Fibroblast of gingiva (primary cell): ENCODE measurements at regions not wholly inside any gene's neighbourhood (a gene's known extent, or its start where the extent isn't known, plus 50 kb on each side); places are given as distances from the start of the nearest gene placed in this dataset.
"Not testable (repeated sequence)": the region's sequence is repeated elsewhere in the genome, so short reads cannot be mapped to it uniquely, and the experiment has no call there.

Source experiments
- DNase-seq: peaks from one replicate; pipeline ENCODE4 v3.0.0-alpha.2; 2011; ENCODE audit warnings: low read depth

DNA sequence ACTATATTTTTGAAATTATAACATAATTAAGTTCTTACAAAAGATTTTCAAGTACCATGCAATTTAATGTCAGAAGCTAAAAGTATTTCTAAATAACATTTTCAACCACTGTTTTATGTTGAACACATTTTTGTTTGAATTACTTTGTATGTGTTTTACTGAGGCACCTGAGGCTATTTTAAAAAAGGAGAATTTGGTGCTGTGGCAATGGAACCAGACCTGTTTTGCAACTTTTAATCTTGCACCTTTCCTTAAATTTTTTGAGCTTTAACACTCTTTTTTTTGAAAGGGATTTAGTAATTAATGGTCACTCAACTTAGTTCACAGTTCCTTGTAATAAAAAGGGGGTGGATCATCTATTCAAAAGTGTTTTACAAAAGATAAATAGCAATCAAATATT, 561.6 kb downstream of the ZBBX start:
- DNase-seq, result no peak

DNA sequence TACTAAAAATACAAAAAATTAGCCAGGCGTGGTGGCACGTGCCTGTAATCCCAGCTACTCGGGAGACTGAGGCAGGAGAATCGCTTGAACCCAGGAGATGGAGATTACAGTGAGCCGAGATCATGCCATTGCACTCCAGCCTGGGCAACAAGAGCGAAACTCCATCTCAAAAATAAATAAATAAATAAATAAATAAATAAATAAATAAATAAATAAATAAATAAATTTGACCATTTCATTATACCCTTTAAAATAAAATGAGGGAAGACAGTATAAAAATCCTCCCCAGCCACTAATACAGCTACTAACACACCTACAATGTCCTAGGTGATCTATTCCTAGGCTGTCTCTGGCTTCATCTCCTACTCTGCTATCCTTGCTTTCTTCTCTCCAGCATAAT, 562.8 kb downstream of the ZBBX start:
- not testable (repeated sequence) for DNase-seq

DNA sequence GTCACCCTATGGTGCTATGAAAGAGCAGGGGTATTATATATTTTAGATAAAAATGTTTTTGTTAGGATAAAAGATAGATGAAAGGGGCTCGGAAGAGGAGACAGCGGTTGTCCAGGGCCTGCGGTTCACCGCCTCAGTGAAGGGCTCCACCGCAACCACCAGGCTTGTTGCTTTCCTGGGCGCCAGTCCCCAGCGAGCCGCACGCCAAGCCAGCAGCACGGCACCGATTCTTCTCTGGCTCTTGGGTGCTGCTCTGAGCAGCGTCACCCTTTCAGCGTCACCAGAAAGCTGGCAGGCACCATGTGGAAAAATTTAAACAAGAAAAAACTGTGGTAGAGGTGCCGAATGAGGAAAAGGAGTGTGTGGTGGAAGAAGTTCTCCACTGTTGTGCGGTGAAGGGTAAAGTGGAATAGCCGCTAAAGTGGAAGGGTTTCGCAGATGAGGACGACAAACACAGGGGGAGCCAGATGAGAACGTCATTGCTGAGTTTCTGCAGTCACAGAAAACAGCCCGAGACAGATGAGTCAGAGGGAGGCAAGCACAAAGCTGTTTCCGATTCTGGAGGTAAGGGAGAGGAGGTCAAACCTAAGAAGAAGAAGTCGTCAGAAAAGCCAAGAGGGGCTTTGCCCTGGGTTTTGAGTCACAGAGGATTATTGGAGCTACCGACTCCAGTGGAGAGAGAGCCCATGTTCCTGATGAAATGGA, 569.2 kb downstream of the ZBBX start:
- no peak for DNase-seq

DNA sequence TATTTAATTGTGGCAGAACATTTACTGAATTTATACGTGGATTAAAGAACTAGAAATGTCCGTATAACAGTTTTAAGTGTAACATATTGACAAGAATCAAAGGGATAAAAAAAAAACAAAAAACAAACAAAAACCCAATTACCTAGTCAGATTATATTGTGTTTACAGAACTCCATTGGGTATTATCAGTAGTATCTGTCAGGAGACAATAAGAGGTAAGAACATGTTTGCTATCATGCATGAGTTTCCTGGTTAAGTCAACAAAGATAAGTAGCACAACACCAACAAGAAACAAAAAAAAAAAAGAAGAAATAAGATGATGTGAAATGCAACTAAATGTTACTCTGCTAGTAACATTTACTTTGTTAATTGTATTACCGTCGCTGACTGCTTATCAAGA, 570.6 kb downstream of the ZBBX start:
- no peak for DNase-seq

DNA sequence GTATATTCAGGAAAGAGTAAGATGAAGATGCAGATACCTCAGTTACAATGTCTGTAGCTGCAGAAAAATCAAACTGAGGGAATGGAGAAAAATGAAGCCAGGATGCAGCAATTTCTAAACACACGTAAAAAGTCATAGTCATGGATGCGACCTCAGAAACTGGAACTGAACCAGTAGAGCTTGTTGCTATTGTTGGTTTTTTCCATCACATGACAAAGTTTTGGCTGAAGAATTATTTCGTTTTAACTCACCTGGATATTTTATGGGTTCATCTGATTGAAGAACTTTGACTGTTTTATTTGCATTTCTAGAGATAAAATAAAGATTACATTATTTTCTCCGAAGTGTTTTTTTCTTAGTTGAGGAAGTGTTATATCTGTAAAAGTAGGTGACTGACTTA, 591.2 kb downstream of the ZBBX start:
- DNase-seq, result no peak

DNA sequence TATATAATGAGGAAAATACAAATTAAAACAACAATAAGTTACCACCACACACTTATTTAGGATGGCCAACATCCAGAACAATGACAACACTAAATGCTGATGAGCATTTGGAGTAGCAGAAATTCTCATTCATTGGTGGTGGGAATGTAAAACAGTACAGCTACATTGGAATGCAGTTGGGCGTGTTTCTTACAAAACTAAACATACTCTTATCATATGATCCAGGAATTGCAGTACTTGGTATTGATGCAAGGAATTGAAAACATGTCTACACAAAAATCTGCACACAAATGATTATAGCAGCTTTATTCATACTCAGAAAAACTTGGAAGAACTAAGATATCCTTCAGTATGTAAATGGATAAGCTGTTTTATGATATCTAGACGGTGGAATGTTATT, 594.2 kb downstream of the ZBBX start:
- no peak for DNase-seq

DNA sequence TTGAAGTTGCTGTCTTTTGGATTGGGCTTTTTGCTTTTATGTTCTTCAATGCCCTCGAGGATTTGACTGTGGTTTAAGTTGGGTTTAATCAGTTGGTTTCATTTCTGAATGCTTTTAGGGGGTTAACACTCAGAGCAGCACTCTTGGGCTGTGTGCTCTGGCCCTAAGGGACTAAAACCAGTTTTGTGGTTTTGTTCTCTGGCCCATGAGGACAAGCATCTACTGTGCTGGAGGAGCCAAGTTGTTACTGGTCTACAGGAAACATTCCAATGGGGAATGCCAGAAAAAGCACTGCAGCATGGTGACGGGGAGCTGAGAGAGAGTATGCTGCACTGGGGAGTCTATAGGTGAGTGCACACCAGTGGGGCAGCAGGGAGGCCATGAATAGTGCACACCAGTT, 596.9 kb downstream of the ZBBX start:
- no peak for DNase-seq

DNA sequence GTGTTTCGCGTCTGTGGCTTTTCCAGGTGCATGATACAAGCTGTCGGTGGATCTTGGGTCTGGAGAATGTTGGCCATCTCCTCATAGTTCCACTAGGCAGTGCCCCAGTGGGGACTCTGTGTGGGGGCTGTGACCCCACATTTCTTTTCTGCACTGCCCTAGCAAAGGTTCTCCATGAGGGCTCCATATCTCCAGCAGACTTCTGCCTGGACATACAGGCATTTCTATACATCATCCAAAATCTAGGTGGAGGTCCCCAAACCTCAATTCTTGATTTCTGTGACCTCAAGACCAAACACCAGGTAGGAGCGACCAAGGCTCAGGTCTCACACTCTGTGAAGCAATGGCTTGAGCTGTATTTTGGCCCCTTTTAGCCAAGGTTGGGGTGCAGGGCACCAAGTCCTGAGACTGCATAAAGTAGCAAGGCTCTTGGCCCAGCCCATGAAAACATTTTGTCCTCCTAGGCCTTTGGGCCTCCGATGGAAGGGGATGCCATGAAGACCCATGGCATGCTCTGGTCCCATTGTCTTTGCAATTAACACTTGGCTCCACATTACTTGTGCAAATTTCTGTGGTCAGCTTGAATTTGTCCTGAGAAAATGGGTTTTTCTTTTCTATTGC, 615.3 kb downstream of the ZBBX start:
- DNase-seq, result no peak

DNA sequence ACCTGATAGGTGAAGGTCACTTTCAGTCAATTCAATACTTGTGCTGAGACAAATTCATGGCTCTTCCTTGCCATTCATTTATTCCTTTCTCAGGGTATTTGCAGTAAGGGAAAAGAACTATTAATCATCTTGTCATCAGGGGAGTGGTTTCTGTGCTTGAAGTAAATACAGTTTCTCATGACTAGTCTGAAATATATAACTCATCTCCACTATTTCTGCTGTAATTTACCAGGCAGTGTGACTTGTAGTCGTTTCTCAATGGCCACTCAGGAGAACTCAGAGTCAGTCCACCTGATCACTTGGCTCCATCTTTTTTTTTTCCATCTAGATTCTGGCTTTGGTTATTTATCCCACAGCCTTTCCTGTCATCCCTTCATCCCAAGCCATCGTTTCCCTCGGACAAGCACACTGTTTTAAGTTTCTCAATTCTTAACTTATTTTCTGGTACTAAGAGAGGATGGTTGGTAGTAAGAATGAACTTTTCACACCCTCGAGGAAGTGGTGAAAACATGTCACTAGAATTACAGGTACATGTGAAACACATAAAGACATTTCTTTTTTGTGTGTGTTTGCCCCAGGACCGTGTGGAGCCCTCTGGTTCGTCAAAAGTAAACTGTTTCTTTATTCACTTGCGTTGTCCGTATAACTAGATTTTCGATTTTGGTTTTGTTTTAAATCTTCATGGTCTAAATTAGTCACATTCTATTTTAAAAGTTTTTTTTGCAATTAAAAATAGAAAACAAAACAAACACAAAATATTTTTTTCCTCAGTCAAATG, 620.2 kb downstream of the ZBBX start:
- no peak for DNase-seq

DNA sequence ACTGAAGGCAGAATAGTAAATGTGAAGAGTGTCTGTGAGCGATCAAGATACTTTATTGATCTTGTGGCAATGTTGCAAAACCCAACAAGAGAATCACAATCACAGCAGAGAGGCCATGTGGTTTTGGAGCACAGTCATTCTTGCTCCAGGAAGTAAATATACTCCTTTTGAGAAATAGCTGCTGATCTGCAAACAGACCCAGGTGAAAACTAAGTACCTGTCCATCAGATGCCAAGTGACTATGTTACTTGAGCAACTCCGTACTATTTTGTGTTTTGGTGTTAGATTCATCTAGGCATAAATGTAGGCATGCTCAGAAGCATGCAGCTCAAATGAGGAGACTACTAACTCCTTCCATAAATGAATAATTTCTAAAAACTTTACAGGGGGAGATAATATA, 627.9 kb downstream of the ZBBX start:
- no peak for DNase-seq

DNA sequence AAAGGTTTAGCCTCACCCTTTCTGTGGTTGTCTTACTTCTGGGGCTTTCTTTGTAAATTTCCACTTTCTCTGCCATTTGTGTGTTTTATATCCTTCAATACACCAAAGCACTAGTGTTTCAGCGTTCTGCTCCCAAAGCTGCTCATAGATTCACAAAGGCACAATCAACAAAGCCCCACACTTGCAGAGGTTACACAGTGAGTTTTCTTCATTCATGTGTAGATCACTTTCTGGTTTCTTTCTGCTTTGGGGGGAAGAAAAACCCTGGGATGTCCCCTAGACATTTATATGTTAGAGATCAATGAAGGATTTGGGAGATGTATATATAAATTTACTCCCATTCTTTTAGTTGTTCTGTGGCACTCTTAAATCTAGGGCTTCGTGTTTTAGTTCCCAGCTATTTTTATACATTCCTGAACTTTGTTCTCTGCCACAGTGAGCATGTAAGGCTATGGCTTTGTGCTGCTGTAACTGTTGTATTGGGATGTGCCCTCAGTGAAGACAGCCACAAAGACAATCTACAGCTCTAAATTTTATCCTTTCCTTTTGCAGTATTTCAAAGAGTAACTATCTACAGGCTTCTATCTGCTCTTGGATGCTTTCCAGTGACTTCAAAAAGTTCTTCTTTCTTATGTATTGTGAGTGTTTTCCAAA, 636.5 kb downstream of the ZBBX start:
- no peak for DNase-seq

DNA sequence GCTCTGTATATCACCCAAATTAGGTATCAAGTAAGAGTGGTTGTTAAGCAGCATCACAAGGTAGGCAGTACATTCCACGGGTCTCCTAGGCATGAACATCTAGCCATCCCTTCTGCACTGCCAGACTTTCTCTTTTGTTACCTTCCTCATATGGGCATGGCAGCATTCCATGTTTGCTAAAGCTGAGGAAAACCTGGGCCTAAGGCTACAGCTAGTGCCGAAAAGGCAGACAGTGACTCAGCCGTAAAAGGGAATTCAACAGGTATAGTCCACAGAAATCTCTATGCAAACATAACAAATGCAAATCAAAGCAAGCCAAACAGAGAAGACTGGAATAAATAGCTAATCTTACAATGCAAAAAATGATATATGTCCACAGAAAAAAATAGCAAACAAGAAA, 645.4 kb downstream of the ZBBX start:
- DNase-seq, result no peak

DNA sequence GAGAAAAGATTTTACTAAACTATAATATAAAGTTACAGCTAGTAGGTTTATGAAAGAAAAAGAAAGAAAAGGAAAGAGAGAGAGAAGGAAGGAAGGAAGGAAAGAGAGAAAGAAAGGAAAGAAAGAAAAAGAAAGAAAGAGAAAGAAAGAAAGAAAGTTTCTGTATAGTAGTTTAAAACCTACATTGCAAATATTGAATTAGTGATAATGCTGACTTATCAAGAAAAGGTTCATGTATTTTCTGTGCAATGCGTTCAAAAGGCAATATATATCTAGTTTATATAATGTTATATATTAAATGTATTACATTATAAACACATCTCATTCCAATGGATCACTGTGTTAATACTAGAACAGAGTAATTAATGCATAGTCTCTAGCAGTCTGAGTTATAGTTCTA, 648.4 kb downstream of the ZBBX start:
- no peak for DNase-seq

DNA sequence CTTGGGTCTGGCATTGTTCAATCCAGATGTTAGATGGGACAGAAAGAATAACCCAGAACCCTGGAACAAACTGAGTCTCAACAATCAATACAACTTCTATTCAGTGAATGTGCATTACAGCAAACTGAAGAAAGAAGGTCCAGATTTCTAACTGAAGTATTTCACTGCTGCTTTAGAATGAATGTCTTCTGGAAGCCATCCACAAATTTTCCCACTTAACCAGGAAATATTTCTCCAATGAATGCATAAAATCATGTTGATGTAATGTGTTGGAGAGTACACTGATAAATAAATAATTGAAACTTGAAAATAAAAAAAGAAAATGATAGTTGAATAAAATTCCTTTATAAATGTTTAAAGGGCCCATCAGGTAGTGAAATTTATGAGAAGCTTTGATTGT, 658.6 kb downstream of the ZBBX start:
- DNase-seq, result no peak

DNA sequence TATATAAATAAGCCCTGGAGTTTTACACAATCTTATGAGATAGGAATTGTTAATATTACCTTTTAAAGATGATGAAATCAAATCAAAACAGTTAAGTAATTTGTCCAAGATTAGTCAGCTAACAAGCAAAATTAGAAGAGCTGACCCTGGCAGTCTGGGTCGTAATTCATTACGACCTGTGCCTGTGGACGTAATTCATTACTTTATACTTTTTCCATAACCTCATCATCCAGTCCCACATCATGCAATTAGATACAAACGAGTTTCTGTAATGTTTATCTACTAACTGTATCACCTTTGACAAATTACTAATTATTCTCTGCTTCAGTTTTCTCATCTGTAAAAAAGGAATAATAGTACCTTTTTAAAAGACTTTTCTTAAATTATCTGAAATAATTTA, 665.9 kb downstream of the ZBBX start:
- no peak for DNase-seq

DNA sequence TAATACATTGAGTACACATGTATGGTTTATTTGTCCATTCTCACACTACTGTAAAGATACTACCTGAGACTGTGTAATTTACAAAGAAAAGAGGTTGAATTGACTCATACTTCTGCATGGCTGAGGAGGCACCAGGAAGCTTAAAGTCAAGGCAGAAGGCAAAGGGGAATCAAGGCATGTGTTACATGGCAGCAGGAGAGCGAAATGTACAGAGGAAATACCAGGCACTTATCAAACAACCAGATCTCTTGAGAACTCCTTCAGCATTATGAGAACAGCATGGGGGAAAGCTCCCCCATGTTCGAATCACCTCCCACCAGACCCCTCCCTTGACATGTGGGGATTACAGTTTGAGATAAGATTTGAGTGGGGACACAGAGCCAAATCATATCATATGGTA, 666.3 kb downstream of the ZBBX start:
- no peak for DNase-seq

DNA sequence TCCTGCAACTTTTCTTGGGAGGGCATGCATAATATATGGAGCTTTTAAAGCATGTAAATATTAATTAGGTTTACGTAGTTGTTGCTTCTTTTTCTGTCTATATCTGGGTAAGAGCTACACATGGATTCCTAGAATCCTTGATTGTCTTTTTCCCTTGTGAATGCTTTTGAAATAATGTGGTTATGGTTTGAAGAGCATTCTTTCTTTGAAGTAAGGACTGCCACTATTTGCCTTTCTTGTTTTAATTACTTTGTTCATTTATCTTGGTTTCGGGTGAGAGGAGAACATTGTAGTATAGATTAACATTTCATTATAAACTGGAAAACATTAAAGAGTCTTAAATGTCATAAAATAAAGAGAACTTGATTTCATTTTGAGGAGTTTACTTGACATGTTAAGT, 674.0 kb downstream of the ZBBX start:
- no peak for DNase-seq

DNA sequence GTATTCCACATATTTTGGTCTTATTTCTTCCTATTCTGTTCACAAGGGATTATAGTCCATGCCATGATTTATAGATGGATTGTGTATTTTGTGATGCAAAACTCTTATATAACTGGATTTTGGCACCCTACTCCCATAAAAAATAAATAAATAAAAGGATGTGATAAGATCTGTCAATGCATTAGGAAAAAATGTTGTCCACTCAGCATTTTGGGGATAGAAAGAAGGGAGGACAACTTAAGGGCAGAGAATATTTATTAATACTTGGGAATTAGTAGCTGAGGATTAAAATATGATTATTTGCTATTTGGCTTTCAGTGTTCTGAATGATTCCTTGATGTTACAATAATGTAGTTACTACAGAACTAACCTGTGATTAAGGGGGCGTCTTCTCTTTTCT, 682.6 kb downstream of the ZBBX start:
- DNase-seq, result no peak

DNA sequence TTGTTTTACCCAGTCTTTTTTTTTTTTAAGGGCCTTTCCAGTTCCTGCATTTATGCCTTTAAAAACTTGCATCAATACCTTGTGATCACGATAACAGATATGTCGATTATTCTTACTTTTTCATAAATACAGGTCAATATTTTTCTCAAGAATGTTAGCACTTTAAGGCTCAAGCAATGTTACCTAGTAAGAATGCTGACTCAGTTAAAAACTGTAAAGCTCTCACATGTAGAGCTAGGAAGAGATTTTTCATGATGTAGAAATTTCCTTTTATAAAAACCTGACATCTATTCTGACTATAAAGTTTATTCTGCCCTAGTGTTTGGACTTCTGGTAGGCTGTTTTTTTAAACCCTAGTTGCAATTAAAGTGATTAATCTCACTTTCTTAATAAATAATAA, 684.0 kb downstream of the ZBBX start:
- no peak for DNase-seq

DNA sequence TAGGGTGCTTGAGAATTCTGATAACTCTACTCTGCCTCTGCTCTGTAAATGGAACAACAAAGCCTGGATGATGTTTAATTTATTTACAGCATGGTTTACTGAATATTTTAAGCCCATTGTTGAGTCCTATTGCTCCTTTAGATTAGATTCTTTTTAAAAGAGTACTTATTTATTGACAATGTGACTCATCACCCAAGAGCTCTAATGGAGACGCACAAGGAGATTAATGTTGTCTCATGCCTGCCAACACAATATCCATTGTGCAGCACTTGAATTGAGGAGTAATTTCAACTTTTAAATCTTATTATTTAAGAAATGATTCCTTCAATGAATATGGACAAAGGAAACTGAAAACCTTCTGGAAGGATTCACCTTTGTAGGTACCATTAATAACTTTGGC, 691.4 kb downstream of the ZBBX start:
- DNase-seq, result no peak

DNA sequence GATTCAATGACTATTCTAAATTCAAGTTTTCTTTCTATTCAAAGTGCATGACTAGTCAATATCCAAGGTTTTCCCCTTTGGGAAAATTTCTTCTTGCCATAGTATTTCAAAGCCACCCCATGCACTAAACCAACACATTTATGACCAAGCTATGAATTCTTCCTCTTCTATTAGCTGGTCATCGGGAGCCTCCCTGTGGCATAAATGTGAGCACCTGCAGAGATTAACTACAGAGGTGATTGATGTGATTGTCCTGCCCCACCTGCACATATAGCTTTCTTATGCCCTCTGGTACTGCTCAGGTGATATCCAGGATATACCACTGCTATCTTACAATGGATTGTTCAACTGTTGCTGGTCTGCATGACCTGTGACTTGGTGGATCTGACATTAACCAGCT, 694.9 kb downstream of the ZBBX start:
- DNase-seq, result no peak

DNA sequence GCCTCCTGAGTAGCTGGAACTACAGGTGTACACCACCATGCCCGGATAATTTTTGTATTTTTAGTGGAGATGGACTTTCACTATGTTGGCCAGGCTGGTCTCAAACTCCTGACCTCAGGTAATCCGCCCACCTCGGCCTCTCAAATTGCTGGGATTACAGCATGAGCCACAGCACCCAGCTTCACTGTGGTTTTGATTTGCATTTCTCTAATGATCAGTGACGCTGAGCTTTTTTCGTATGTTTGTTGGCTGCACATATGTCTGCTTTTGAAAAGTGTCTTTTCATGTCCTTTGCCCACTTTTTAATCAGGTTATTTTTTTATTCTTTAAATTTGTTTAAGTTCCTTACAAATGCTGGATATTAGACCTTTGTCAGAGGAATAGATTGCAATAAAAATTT, 696.0 kb downstream of the ZBBX start:
- not testable (repeated sequence) for DNase-seq

DNA sequence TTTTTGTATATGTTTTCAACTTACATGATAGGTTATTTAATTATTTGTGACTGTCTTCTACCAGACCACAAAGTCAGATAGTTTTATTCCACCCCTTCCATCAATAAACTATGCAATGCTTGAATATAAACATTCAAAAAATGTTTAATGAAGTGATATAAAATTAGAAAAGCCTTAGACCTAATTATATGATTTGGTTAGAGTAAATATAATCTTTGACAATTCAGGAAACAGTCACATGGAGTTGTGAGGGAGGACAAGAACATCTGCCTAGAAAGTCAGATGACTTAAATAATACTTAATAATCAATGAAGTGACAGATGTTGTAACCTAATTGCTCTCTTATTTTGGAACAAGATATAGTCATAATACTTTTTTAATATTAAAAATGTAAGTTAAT, 710.3 kb downstream of the ZBBX start:
- no peak for DNase-seq
